ENCODE measurements at regions not wholly inside any gene's neighbourhood (a gene's known extent, or its start where the extent isn't known, plus 50 kb on each side); places are given as distances from the start of the nearest gene placed in this dataset.

GRCh38 chr18:51686590-51686989 lies 489.1 kb upstream of the MEX3C start:
- TF ChIP-seq CTCF (IDR thresholded peaks at IDR 0.05) (no peak), ZFX (IDR thresholded peaks at IDR 0.05; ENCODE audit: borderline replicate concordance) (no peak)

All from 22Rv1 (cell line).